Renal cortical epithelial cell (primary cell): ENCODE measurements at regions not wholly inside any gene's neighbourhood (a gene's known extent, or its start where the extent isn't known, plus 50 kb on each side); places are given as distances from the start of the nearest gene placed in this dataset.
A peak's percentile ranks its signal among the peaks of the same experiment; 100 is the strongest.
"Not testable (repeated sequence)": the region's sequence is repeated elsewhere in the genome, so short reads cannot be mapped to it uniquely, and the experiment has no call there.

ENCODE experiments used
- DNase-seq: peaks from one replicate; pipeline ENCODE4 v3.0.0-alpha.2; 2011; ENCODE audit warnings: low read depth

DNA sequence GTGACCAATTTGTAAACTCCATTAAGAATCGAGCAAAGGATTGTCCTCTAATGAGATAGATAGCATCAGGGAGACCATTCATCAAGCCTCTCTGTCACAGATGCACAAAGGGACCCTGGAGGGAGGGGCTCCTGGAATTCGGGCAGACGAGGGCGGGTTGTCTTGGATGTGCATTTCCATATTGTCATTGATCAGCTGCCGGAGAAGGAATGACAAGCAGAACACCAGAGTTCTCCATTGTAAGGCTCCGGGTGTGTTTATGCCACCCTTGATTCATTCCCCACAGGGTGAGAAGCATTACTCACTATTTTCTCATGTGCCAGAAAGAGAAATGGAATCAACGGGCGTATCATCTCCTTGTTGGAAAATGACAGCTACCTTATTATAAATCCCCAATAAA is 167.5 kb downstream of the EBLN2 start:
- no peak for DNase-seq

DNA sequence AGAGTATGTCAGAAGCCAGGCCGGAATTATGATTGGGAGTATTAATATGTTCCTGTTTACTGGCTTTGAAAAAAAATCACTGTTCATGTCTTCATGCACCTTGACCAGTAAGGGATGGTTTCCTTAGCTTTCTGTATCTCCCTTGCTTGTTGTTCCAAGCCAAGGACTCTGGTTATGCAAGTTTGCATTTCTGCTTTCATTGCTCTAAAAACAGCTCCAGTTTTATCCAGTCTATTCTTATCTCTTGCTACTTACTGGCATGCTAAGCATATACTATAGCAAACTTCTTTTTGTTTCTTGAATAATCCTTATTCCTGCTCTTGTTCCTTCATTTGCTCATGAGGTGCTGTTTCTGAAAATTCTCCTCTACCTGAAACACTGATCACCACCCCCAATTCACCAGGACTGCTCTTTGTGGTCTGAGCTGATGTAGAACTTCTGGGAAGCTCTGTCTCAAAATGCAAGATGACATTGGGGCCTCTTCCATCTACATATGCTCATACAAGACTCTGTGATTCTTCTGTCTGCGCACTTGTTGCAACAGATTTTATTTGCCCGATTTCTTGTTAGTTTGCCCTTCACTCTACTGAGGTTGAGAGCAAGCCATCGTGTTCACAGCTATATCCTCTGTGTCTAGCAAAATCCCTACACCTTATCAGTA is 173.0 kb downstream of the EBLN2 start:
- DNase-seq: no peak

DNA sequence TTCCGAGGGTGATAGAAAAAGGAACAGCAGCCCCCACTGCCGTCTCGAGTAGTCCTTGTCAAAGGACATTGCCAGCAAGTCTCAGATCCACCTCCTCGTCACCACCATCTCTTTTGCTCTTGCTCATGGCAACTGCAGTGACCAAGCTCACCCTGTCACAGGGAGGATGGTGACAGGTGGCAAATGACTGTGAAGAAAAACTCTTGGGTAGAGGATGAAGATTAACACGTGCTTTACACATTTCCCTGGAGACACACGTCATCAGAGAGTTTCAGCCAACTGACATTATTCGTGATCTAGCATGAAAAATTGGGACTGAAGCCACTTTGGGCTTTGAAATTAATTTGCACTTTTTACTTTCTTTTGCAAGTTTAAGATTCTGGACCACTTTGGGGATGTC is 174.3 kb downstream of the EBLN2 start:
- DNase-seq: no peak

DNA sequence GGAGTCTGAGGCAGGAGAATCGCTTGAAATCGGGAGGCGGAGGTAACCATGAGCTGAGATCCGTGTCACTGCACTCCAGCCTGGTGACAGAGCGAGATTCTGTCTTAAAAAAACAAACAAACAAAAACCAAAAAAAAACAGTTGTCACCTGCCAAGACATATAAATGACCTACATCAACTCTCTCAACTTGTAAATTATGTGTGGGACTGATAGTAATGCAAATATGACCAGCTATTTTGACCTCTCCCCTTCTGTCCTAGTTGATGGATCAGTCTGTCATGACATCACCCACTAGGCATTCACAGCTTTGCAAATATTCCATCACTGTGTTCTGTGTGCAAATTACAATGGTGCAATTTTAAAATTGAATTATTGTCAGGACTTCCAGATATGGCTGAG is 175.4 kb downstream of the EBLN2 start:
- DNase-seq: no peak

DNA sequence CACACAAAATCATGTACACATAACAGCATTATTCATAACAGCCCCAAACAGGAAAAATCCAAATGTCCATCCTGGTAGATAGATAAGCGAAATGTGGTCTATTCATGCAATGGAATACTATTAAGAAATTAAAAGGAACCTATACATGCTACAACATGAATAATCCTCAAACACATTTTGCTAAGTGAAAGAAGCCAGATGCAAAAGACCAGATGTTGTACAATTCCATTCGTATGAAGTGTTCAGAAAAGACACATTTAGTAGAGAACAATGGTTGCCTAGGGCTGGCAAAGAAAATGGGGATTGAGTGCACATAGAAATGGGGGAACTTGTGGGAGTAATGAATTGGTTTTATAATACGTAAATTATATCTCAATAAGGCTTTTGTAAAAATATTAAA is 182.3 kb downstream of the EBLN2 start:
- DNase-seq: no peak

DNA sequence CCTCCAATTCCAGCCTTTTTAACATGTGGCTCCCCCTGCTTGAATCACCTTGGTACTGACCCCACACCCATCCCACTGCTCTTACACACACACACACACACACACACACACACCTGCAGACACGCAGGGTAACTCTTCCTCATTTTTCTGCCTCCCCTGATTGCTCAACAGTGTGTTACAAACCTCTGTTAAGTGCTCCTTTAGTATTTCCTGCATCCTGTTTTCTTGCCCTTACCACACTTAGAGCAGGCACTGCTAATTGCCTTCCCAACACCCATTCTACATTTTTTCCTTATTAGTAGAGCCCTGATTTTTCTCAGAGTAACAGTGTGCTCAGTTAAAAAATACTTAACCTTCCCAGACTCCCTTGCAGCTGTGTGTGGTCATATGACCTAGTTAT is 184.0 kb downstream of the EBLN2 start:
- peak; percentile 1 for DNase-seq

DNA sequence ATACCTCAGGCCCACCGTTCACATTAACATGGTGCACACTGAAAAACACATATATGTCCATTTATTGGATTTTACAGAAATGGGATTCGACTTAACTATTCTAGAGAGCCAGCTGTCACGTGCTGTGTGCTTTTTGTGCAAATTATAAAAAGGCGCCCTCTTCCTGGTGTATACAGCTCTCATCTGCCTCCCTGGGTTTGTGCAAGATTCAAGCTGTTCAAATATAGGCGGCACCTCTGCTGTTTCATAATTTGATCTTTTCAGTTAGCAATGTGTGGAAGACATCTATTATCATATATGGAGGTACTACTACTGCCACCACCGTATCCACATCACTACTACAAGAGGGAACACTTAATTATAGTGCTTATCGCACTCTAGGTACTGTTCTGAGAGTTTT is 187.6 kb downstream of the EBLN2 start:
- DNase-seq: no peak

DNA sequence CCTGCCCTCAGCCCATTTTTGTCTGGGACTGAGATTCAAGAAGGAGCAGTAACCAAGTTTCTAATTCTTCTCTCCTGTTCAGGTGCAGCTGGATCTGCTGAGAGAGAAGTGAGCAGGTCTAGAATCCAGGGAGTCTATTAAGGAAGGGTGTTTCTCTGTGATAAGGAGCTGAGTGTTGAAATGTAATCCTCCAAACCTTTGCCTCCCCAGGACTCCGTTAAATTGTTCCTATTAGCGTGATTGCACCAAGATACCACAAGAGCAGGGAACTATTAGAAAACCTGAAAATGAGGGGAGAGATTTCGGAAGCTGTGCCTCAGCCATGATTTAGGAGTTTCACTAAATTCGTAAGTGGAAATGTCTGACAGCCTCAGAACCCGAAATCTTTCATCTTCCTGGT is 192.6 kb downstream of the EBLN2 start:
- no peak for DNase-seq

DNA sequence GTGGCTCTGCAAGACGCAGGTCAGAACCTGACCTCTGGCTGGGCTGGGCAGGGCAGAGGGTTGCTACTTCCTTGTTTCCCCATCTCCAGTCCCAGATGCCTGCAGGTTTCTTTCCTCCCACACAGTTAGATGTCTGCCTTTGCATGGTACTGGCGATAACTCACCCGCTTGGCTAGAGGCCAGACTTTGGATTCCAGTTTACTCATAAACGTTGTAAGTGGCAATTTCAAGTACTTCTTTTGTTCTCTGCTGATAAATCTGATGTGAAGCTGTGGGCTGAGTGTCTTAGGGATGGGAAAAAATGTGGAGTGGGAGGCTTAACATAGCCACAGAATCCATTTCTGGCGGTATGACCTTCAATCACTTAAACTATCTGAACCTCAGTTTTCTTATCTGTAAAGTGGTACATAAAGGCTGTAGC is 194.2 kb downstream of the EBLN2 start:
- DNase-seq: peak; percentile 90

DNA sequence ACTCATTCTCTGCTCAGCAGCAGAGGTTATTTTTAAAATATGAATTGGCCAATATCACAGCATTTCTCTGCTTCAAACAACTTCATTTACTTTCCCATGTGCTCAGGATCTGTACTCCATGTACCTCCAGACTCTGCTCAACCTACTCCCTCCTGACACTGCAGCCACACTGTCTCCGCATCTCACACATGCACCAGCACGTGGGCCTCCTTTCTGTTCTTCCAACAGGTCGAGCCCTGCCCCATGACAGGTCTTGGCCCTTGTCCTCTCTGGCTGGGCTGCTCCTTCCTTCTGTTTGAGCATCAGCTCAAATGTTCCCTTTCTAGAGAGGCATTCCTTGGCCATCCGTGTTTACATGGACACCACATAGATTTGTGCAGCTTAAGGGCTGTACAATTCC is 195.7 kb downstream of the EBLN2 start:
- no peak for DNase-seq

DNA sequence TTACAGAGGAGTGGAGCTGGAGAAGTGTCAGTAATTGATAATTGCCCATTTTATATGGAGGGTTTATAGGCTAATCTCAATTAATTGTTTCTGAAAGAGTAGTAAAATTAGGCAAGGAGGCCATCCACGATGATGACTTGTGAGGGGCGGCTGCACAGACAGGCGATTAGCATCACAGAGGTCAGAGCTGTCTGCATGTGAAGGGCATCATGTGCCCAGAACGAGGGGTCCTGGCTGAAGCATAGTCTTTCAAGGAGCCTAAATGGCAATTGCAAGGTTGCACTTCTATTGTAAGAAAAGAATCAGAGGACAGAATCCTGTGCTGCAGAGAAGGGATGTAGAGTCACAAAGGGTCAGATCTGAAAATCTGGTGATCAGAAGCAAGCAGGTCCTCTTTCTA is 196.6 kb downstream of the EBLN2 start:
- no peak for DNase-seq

DNA sequence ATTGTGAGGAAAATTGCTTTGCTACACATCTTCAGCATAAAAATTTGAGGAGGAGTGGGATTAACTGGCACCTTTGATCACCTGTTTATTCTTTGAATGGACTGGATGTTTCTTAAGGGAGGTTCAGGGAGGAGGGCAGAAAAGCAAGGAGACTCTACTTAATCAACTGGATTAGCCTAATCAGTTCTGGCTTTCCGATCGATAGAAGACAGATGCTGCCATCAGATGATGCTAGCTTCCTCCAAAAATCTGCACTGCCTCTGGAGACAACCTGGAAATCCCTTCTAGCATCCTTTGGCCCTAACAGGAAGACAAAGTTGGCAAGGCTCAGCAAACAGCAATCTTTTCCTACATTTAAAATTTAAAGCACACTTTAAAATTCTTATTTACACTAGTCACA is 197.8 kb downstream of the EBLN2 start:
- DNase-seq: no peak

DNA sequence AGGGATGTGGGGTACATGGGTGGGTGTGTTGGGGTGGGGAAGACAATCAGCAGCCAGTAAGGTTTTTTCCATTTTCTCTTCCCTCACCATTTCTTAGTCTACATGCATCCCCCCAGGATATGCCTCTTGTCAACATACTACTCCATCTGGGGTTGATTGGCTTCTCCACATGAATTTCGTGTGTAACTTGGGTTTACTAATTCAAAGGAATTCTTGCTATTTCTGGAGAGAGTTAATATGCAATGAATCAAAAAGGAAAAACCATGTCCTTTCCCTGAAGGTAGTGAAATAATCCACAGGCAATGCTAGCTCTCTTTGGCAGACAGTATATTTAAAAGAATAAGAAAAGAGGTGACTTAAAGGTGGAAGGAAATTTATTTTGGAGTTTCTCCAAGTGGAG is 198.4 kb downstream of the EBLN2 start:
- DNase-seq: no peak

DNA sequence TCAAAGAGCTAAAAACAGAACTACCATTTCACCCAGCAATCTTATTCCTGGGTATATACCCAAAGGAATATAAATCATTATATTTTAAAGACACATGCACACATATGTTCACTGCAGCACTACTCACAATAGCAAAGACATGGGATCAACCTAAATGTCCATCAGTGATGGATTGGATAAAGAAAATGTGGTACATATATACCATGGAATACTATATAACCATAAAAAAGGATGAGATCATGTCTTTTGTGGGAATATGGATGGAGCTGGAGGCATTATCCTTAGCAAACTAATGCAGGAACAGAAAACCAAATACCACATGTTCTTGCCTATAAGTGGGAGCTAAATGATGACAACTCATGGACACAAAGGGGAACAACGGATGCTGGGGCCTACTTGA is 205.1 kb downstream of the EBLN2 start:
- DNase-seq: not testable (repeated sequence)

DNA sequence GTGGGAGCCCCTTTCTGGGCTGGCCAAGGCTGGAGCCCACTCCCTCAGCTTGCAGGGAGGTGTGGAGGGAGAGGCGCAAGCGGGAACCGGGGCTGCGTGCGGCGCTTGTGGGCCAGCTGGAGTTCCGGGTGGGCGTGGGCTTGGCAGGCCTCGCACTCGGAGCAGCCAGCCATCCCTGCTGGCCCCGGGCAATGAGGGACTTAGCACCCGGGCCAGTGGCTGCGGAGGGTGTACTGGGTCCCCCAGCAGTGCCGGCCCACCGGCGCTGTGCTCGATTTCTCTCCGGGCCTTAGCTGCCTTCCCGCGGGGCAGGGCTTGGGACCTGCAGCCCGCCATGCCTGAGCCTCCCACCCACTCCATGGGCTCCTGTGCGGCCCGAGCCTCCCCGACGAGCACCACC is 207.7 kb downstream of the EBLN2 start:
- DNase-seq: not testable (repeated sequence)

DNA sequence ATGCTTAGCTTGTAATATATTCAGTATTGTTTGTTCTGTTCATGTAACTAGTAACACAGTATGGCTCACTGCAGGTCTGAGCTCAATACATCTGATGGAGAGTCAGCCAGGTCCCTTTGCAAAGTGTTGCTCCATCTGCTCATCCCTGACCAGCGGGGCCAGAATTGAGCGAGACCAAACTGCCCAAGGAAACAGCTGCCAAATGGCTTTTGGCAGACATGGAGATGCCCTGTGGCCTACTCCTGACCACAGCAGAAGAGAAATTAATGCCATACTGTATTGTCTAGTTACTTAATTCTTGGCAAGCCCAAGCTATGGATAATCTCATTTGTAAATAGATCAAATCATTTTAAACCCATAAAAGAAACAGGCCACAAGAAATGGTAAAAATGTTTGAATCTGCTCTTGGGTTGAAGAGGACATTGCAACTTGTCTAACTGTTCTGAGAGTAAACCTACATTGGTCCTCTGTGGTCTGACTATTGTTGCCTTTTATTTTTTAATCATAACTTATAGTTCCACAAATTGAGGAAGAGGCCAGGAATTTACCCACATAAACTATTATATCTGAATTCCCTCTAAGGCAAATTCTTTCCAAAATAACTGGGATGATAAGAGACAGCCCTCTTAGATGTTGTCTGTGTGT is 209.5 kb downstream of the EBLN2 start:
- no peak for DNase-seq

DNA sequence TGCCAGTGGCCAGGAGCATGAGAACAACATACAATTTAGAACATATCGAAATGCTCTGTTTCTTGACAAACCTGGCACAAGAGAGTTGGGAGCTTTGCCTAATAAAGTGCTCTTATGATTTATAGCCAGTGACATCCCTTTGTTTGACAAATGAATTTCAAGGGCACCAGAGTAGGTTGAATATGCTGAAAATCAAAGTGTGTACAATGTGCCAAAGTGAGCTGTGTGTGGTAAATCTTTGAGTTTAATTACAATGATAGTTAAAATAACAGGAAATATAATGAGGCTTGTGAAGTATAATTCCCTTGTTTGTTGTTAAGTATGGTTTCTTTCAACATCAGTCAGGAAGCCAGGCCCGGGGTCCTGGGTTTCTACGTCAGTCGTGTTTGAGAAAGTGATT is 211.9 kb downstream of the EBLN2 start:
- DNase-seq: no peak

DNA sequence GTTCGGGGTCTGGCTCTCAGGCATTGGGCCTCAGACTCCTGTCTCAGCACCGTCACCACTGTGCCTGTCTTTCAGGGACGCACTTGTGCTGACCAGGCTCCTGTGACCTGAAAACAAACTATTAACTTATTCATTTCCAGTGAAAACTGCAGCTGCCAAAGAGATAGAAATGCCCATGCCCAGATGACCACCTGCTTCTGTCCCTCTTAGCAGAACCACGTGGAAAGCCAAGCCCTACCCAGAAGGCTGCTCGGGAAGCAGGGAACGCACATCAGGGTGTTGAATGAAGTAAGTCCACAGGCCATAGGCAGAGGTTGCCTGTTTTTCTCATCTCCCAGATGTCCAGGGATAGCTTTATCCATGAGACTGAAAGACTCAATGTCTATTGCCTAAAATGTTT is 219.3 kb downstream of the EBLN2 start:
- DNase-seq: no peak

DNA sequence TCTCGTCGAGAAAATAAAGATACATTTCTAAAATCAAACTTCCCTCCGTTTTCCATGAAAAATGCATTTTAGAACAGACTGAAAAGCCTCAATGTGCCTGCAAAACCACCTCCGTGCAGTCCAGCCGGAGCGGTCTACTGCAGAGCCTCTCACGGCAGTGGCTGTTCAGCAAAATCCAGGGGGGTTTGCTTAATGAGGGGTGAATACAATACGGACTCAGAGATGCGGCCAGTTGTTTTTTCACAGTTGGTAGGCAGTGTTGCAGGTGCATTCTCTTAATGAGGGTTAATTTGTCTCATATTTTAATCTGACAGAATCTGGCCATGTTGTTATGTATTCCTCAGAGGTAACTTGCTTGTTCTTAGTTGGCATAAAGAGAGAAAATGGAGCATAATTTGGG is 223.0 kb downstream of the EBLN2 start:
- DNase-seq: no peak

DNA sequence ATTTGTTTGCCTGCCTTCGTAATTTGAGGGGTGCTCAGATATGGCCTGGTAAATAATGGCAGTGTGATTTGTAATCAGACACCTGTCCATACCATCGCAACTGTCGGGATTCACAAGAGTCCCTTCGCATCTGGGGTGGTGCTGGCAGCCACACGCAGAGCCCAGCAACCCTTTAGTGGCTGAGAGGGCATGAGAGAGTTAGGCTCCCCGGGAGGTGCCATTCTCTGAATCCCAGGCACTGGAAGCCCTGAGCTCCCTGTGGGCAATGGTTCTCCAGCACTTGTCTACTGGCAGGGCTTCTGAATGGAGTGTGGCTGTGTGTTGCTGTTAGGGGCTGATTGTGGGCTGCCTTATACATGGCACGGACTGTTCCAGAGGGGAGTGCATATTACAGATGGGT is 230.1 kb downstream of the EBLN2 start:
- no peak for DNase-seq

DNA sequence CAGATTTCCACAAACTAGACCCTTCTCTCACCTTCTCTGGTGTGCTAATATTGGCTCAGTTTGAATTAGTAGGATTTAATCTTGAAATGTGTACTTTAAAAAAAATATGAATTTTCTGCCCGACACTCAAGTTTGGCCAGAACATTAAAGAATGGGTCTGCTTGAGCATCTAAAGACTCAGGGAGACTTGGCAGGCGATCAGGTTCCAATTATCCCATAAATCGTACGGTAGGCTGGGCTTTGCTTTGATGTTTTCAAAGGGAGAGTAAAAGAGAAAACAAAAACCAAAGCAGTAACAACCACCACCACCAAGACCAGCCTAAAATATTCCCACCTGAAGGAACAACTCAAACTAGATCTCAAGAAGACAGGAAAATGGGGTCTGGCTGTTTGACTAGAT is 230.8 kb downstream of the EBLN2 start:
- no peak for DNase-seq

DNA sequence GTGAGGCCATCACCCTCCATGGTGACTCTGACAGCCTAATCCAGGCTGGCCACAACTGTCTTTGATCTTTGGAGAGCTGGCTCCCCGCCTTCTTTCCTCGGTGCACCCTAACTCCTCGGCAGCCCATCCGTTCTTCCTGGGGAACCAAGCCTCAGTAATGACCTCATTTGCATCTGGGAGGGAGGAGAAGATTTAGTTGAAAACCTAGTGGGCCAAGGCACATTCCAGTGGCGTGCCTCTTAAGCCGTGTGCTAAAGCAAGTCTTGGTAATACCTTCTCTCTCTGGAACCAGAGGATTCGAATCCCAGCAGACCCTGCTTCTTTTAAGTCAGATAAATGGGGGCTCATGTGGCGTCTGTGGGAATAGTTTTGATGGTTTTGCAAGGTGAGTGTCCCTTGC is 233.1 kb downstream of the EBLN2 start:
- DNase-seq: no peak

DNA sequence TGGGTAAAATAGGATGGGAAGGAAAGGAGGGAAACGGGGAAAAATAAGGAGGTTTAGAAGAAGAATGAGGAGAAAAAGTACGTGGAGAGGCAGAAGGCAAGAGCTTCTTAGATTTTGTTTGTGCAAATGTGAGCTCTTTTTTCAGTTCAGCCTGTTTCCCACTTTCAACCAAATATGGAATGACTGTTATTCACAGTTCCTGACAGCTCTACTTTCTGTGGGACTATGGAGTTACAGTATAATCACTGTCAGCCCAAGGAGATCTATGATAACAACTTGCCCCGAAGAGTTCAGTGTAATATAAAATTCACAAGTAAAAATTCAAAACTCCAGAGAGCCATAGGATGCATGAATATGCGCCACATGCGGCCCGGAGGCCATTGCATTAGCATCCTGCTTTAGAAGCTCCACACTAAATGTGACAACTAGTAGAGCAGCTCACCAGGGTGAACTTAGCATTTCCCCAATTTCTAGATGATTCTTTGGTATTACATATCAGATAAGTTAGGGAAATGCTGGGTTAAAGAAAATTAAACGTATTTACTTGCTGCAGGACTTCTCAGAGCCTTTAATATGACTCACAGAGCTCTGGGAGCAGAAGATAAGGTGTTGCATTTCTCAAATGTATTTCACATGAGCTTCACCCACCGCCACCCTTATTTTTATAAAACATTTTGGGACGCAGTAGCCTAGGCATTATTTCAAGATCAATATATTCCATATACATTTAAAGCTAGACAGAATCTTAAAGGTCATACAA is 234.6 kb downstream of the EBLN2 start:
- DNase-seq: no peak
